Renal cortical epithelial cell (primary cell): ENCODE measurements at regions not wholly inside any gene's neighbourhood (a gene's known extent, or its start where the extent isn't known, plus 50 kb on each side); places are given as distances from the start of the nearest gene placed in this dataset.

Source experiments
- DNase-seq: peaks from one replicate; pipeline ENCODE4 v3.0.0-alpha.2; 2011; ENCODE audit warnings: low read depth

DNA sequence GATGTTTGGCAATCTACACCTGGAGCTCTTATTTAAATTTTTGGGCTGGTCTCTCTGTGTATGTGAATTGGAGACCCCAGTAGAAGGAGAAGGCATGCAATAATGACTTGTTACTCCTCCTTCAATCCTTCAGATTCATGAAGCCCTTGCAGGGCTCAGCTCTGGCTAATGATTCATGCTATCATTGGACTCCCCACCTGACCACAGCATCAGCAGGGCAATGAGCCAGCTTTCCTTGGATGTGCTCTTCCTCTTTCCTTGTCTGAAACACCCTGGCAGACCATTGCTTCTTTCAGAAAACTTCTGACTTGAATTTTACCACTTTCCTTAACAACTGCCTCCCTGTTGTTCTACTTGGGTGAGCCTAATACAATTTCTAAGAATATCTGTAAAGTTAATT is 1019.2 kb downstream of the AACS start:
- DNase-seq = peak; percentile 35

GRCh38 chr12:126086242-126086641 is 1021.0 kb downstream of the AACS start:
- DNase-seq = no peak

DNA sequence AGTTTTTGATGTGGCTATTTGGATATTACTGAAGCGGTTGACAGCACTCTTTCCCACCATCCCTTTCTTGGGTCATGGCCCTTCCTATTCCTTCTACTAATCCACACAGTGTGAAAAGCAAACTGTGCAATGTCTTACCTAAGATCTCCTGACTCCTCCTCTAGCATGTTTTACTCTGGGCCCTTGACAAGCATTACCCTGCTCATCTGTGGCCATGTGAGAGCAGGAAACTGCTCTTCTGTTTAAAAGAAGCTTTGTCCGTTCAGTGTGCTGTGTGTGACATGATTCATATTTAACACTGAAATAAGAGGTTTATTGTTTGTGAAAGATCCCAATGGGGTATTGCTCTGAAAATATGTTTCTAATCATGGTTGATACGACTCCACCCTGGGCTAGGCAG is 1022.5 kb downstream of the AACS start:
- DNase-seq = no peak

DNA sequence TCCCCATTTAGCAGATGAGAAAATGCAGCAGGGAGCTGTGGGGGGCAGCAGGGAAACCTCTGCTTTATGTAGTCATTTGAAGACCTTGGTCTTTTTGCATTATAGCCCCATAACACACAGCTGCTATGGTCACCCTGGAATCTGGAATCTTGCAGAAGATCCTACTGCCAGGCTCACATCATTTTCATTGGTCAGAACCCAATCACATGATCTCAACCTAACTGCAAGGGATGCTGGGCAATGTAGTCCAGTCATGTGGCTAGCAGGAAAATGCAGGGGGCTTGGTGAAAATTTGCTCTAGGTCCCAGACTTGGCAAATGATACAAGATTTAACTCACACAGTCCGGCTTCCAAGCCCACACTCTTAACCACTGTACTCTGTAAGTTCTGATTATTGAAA is 1028.7 kb downstream of the AACS start:
- DNase-seq = no peak

DNA sequence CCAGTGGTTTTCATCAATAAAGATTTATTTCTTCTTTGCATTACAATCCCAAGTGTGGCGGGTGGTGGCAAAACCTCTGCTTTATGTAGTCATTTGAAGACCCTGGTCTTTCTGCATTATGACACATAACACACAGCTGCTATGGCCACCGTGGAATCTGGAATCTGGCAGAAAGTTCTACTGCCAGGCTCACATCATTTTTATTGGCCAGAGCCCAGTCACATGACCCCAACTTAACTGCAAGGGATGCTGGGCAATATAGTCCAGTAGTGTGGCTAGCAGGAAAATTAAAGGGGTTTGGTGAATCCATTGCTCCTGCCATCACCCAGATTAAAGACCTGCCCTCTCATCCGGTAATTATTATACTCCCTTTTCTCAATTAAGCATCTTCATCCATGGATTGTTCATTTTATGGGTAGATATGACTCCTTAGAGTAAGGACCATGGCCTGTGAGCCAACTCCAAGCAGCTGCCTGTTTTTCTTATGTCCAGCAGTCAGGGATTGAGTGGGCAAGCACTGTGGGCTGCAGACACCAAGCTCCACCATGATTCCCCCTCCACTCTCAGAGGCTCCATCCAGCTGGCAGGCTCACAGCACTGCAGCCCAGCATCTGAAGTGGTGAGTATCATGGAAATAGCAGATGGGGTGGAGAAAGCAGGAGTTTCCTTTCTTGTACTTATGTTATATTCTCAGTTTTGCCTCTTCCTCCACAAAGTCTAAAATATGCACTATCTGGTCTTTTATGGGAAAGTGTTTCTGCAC is 1030.7 kb downstream of the AACS start:
- no peak for DNase-seq

DNA sequence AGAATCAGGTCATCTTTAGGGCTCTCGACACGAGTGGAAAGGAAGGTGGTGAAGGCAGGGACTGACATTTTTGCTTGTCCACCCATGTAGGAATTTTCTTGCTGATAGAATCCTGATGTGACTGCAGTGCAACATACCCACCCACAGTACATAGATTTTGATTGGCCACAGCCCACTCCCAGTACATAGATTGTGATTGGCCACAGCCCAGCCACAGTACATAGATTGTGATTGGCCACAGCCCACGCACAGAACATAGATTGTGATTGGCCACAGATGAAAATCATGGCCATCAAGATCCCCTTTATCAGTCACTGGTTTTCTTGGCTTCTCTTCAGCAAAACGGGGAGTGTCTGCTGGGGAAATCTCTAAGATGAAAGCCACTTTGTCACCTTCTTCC is 1041.5 kb downstream of the AACS start:
- no peak for DNase-seq

DNA sequence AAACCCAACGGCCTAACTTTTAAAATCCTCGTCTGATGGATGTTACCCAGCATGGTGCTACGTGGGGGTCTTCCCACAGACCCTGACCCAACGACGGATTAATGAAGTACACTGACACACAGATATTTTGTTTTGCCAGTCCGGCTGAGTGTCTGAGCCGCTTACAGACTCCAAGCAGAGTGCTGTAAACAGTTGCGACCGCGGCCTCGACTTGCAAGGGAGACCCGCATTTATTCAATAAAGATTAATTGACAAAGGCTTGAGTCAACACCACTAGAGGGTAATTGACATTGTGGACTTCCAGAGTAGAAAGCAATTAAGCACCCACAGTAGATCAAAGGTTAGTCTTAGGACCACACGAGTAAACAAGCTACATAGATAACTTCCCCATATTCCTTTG is 1042.4 kb downstream of the AACS start:
- no peak for DNase-seq

DNA sequence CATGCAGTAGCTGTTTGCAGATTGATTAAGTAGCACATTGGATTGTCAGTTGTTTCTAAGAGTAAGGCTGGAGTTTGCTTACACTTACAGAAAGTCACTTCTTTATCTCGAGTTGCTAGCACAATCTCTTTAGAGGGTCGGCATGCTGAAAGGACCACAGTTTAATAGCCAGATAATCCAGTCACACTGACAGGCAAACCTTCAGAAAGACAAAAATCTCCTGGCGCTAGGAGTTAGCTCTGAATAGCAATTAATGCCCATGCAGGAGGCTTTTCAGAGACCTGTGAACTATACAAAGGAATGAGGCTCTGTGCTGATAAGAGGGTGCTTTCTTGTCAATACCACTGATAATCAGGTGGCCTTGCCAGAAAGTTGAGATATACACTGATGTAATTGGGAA is 1043.0 kb downstream of the AACS start:
- DNase-seq = no peak

DNA sequence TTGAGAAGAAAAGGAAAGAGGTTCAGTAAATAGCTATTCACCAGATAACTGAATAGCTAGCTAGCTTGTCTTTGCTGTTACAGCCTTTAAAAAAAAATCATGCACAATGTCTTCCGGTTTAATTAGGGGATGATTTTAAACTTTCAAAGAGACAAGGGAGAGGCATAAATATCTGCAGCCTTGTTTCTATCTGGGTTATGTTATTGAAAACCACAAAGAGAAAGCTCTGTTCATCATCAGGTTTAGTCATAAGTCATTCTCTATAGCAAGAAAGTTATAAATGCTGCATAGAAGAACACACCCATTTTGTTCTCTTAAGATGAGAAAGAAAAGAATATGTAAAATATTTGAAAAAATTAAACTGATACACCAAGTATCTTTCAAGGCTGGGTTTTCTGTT is 1046.9 kb downstream of the AACS start:
- DNase-seq = no peak

DNA sequence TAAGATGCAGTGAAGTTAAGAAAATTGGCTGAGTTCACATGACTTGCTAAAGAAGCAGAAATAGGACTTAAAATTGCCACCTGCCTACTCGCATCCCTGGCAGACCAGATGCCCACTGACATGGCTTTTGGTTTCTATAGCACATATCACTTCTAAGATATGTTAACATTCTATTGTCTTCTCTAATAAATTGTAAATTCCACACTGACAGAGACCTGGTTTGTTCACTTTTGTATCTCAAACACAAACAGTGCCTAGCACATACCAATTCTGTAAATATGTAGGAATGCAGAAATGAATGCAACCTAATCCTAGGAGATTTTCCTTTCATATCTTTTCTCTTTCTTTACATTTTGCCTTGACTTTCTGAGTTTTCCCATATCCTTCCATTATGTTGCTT is 1047.6 kb downstream of the AACS start:
- no peak for DNase-seq

GRCh38 chr12:126114441-126114840 is 1049.2 kb downstream of the AACS start:
- DNase-seq = no peak

GRCh38 chr12:126117502-126117901 is 1052.3 kb downstream of the AACS start:
- DNase-seq = no peak

DNA sequence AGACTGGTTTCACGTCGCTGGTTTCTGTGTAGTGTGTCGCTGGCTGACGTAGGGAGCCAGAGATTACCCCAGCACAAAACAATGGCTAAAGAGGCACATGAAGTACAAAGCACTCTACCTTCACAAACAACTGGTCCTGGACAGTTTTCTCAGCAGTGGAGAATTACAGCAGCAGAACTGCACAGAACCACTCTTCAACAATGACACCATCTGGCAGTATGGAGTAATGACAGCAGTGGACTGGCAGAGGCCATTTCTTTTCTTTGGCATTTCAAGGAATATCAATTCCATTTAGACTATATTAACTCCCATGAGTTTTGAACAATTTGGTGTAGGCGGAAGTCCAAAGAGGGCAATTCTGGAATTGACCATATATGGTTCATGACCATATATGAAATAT is 1074.1 kb downstream of the AACS start:
- DNase-seq = no peak

DNA sequence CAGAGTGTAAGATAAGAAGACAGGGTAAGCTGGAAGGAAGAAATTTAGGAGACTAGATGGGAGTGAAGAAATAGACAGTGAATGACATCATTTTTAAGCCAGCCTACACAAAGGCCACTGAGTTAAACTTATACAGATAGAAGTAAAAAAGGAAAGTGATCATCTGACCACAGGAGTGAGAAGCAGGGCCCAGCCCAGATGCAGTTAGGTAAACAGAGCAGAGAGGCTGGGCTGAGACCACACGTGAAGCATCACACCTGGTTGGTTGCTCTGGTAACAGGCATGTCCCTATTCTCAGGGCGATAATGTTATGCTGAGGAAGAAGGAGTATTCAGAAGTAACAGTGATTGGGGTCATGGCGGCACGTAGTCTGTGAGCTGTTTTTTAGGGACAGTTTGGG is 1079.4 kb downstream of the AACS start:
- no peak for DNase-seq

DNA sequence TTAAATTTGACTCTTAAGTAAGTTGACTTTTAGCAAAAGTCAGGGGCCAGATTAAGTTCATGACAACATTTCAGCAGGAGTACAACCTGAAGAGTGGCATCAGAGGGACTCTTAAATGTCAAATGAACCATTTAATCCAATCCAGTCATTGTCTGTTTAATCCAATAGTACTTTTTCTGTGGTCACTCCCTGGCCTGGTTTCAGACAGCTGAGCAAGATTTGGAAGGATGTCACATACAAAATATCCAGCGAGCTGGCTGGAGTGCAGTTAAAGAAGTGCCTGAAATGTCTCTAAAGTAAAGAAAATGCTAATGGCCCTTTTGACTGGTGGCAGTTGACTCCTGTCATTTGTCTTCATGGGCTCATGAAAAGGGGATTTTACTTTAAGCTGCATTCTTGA is 1082.1 kb downstream of the AACS start:
- no peak for DNase-seq

- DNase-seq = no peak
Observed at GRCh38 chr12:126156806-126157574, 1091.8 kb downstream of the AACS start.

DNA sequence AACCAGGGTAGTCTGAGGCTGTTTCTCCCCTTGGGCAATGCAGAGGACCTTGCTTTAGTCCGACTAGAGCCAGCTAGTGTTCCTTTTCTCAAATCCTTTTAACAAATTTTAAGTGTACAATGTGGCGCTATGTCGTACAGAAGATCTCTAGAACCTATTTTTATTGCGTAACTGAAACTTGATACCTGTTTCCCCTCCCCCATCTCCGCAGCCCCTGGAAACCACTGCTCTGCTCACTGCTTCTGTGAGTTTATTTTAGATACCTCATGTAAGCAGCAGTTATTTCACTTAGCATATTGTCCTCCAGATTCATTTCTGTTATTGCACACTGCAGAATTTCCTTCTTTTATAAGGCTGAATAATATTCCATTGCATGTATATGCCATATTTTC is 1092.3 kb downstream of the AACS start:
- DNase-seq = no peak

DNA sequence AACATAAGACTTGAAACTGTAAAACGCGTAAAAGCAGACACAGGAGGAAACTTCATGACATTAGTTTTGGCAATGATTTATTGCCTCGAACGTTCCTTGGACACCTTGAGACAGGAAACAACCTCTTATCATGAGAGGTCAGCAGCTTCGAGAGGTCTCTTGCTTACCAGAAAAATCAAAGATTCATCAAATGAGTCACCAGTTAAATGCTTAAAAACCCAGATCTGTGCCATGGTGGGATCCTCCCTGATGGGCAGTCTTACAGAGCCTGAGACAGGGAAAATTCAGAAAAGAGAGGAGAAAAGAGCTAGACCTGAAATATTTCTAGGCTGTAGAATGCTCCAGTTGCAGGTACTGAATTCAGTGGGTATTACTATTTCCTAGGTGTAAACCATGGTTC is 1093.9 kb downstream of the AACS start:
- no peak for DNase-seq

DNA sequence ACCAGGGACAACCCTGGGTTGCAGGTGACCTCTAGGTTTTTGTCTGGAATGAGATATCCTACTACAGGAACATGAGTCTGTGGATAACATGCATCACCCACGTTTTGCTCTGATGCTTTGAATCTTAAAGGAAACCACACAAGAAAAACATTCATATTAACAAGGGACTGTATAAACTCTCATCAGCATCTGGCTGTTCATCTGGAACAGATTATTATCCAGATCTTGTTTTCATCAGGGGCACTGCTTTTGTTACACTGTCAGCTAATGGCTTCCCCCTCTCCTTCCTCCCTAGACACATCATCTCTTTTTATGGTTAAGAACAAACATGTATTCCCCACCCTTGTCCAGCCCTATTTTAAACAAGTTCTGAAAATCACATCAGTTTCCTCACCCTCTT is 1095.7 kb downstream of the AACS start:
- DNase-seq = no peak

DNA sequence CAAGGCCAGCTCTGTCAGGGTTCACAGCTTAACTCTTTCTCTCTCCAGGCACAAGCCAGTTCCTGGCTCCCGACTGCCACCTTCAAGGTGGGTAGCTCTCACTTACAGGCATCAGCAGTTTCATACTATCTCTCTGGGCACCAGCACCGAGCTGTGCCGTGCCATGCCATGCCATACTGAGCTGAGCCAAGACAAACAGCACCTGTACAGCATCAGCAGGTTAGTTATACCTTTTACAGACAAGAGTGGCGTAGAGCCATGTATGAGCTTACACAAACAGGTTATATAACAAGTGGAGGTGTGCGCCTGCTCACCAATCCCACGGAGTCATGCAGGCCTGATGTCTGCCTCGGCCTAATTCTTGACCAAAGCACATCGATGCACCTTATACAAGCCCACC is 1098.7 kb downstream of the AACS start:
- no peak for DNase-seq

- DNase-seq = no peak
Observed at GRCh38 chr12:126171937-126172559, 1106.8 kb downstream of the AACS start.

DNA sequence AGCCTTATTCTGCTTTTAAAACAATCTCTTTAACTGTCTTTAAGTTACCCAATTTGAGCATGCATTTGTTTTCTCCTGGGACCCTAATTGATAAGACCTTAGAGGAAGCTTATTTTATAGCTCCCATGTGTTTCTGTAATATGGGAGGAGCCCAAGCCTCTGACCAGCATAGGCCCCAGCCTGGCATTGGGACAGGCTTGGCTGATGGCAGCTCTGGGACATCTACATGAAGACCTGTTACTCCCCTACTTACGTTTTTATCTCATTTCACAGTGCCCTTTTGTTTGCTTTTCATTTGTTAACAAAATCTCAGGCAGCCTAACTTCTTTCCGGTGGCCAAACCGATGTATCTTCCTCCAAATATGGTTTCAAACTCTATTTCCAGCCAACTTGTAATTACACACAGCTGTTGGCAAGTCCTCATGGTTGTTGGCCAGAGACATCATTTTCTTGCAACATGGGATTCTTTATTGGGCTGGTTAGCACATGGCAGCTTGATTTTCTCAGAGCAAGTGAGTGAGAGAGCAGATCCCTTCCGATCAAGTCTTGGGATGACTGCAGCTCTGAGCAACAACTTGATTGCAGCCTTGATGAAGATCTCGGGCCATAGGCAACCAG is 1117.5 kb downstream of the AACS start:
- no peak for DNase-seq

GRCh38 chr12:126185025-126185424 is 1119.8 kb downstream of the AACS start:
- DNase-seq = no peak
